Body of pancreas (tissue), 4 donors: ENCODE measurements at regions not wholly inside any gene's neighbourhood (a gene's known extent, or its start where the extent isn't known, plus 50 kb on each side); places are given as distances from the start of the nearest gene placed in this dataset.

ENCODE experiments used
- ATAC-seq: fragments of 150-250 bp; one replicate; pipeline ENCODE4 v1.9.1; 2016
- DNase-seq, 4 donors: peaks; one replicate each; pipeline ENCODE4 v3.0.0-alpha.2; 2019
- H3K27ac ChIP-seq, 4 donors: fragments of 200-600 bp; sonication (generic); 1 replicate in 3 of 4; 2 replicates in 1 of 4; pipeline versions ENCODE4 v1.5.1 to v1.6.1; 2016 to 2019; ENCODE audit warnings: mild to moderate bottlenecking in 1 of 4, mixed read lengths in 1 of 4, moderate library complexity in 1 of 4
- H3K27me3 ChIP-seq, 2 donors: fragments of 200-600 bp; sonication (generic); one replicate each; pipeline ENCODE4 v1.6.0; 2016; ENCODE audit warnings: mild to moderate bottlenecking in 1 of 2
- H3K36me3 ChIP-seq, 2 donors: fragments of 200-600 bp; sonication (generic); replicated peaks in 1 of 2; 2 replicates each; pipeline ENCODE4 v1.5.1; 2016; ENCODE audit warnings: low read depth in 2 of 2; ENCODE audit not compliant: insufficient read depth in 1 of 2
- H3K4me1 ChIP-seq: fragments of 200-600 bp; sonication (generic); one replicate; pipeline ENCODE4 v1.6.0; 2016
- H3K4me3 ChIP-seq, 2 donors: fragments of 200-600 bp; sonication (generic); 1 replicate in 1 of 2; 2 replicates in 1 of 2; pipeline ENCODE4 v1.5.1; 2016 to 2019
- H3K9me3 ChIP-seq, 3 donors: fragments of 200-600 bp; sonication (generic); 1 replicate in 2 of 3; 2 replicates in 1 of 3; pipeline ENCODE4 v1.5.1; 2016
- POLR2A ChIP-seq, 3 donors: fragments of 450-650 bp; IDR thresholded peaks; one replicate each; pipeline ENCODE4 v1.6.1; 2016; ENCODE audit warnings: antibody characterized with exemption in 3 of 3, mild to moderate bottlenecking in 2 of 3
- WGBS, 2 donors: methylation state at CpG; one replicate each; pipeline ENCODE4 v1.1.5; 2017; 5-methylcytosine and 5-hydroxymethylcytosine counted together
- intact Hi-C: fragments of 100-400 bp; cut with DNase I; formaldehyde crosslinking; loops from one replicate; pipeline ENCODE4 v1.15.1; 2023
- TF ChIP-seq, protein P1 (sequence below), 7 experiments: fragments of 450-650 bp in 4 of 7; fragments of 200-600 bp in 3 of 7; sonication (generic) in 3 of 7; IDR thresholded peaks; one replicate each; pipeline ENCODE4 v1.5.1; 2016 to 2019; ENCODE audit warnings: antibody characterized with exemption in 7 of 7

GRCh38 chr18:38464024-38464423 lies 898.4 kb upstream of the CELF4 start:
- H3K36me3 ChIP-seq: no peaks in the 10 kb centered on the region
- no peaks in the 10 kb centered on the region for H3K9me3 ChIP-seq
- no peak overlapping the region for H3K4me3 ChIP-seq
- DNase-seq: no peak
- WGBS, 2 donors: 79 to 92% methylated on average over 1 of the region's 1 CpG
- H3K27me3 ChIP-seq: no peaks in the 10 kb centered on the region
- no peak overlapping the region for H3K27ac ChIP-seq
- H3K4me1 ChIP-seq: no peaks in the 10 kb centered on the region
- ATAC-seq: no peak
- TF ChIP-seq, protein P1, sequence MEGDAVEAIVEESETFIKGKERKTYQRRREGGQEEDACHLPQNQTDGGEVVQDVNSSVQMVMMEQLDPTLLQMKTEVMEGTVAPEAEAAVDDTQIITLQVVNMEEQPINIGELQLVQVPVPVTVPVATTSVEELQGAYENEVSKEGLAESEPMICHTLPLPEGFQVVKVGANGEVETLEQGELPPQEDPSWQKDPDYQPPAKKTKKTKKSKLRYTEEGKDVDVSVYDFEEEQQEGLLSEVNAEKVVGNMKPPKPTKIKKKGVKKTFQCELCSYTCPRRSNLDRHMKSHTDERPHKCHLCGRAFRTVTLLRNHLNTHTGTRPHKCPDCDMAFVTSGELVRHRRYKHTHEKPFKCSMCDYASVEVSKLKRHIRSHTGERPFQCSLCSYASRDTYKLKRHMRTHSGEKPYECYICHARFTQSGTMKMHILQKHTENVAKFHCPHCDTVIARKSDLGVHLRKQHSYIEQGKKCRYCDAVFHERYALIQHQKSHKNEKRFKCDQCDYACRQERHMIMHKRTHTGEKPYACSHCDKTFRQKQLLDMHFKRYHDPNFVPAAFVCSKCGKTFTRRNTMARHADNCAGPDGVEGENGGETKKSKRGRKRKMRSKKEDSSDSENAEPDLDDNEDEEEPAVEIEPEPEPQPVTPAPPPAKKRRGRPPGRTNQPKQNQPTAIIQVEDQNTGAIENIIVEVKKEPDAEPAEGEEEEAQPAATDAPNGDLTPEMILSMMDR (IDR thresholded peaks at IDR 0.05): no peak
- TF ChIP-seq POLR2A (IDR thresholded peaks at IDR 0.05): no peak
- intact Hi-C loops: no loop called here

DNA sequence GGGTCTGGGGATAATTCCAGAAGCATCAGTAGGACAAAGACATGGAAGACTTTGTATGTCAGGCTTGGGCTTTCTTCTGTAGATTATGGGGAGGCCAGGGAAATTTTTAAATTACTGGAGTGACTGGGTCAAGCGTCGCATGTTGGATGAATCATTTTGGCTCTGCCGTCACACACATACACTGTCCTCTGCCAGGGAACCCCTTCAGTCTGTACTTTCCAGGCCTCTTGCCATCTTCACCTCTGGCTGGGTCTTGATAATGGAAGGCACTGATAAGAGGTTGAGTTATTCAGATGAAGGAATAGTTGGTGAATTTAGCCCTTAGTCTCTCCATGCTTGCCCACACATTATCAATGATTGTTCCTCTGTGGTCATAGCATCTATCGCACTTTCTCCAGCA lies 895.1 kb upstream of the CELF4 start:
- Histone ChIP-seq H3K36me3 (no peaks in the 10 kb centered on the region), H3K4me1 (no peaks in the 10 kb centered on the region), H3K27me3 (no peaks in the 10 kb centered on the region), H3K9me3 (no peaks in the 10 kb centered on the region), H3K27ac (no peak overlapping the region), H3K4me3 (no peak overlapping the region)
- intact Hi-C loops: no loop called here
- 80 to 88% methylated on average over 4 of the region's 4 CpGs for WGBS, 2 donors
- ATAC-seq (no peak), DNase-seq (no peak)
- no peak for TF ChIP-seq POLR2A (IDR thresholded peaks at IDR 0.05)
- TF ChIP-seq, protein P1 (IDR thresholded peaks at IDR 0.05): no peak

DNA sequence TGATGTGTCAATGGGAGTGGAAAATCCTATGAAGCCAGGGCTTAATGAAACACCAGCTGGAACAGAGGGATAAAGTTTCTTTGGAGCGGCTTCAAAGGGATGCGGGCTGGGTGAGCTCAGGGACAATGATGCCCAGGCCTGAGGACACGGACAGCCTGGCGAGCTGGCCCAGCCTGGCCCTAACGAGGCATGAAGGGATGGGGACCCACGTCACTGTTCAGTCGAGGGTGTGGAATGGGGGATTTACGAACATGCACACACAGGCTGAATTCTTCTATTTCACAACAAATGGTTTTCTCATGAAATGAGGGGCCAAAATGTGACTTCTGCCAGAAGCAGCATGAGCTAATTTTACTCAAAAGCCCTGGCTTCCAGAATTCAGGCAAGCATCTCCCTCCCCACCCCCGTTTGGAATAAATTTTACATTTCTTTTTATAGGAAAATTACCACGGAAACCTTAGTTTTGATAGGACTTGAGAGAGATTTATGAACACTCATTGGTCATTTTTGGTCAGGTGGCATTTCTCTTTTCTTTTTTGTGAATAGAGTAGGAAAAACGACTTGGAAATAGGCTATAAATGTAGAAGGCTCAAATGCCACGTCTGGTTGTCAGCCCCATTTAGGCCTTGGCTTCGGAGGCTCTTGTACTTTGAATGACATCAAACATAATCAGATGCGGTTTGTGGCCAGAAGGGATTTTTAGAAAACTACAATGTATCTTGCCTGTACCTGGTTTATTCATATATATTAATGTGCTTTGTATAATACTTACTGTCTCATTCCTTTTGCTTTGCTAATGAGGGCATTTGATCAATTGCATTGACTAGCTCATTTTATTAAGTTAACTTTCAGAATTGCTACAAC lies 893.8 kb upstream of the CELF4 start:
- Histone ChIP-seq H3K4me1 (no peaks in the 10 kb centered on the region), H3K9me3 (no peaks in the 10 kb centered on the region), H3K27me3 (no peaks in the 10 kb centered on the region), H3K4me3 (no peak overlapping the region), H3K27ac (no peak overlapping the region), H3K36me3 (no peaks in the 10 kb centered on the region)
- TF ChIP-seq POLR2A (IDR thresholded peaks at IDR 0.05): no peak
- TF ChIP-seq, protein P1 (IDR thresholded peaks at IDR 0.05): no peak
- intact Hi-C loops: no loop called here
- DNase-seq (no peak), ATAC-seq (no peak)
- 59% methylated on average over 14 of the region's 14 CpGs for WGBS, 2 donors

GRCh38 chr18:38458698-38459097 lies 893.1 kb upstream of the CELF4 start:
- intact Hi-C loops: no loop called here

More at GRCh38 chr18:38458698-38459097, 893.1 kb upstream of the CELF4 start:
- H3K9me3 ChIP-seq: no peaks in the 10 kb centered on the region
- DNase-seq (no peak), ATAC-seq (no peak)
- H3K27ac ChIP-seq: no peak overlapping the region
- no peak overlapping the region for H3K4me3 ChIP-seq
- no peaks in the 10 kb centered on the region for H3K36me3 ChIP-seq
- no peaks in the 10 kb centered on the region for H3K4me1 ChIP-seq
- 27 to 30% methylated on average over 3 of the region's 3 CpGs for WGBS, 2 donors
- no peaks in the 10 kb centered on the region for H3K27me3 ChIP-seq
- TF ChIP-seq POLR2A (IDR thresholded peaks at IDR 0.05): no peak
- TF ChIP-seq, protein P1 (IDR thresholded peaks at IDR 0.05): no peak
